GM10248 (cell line): ENCODE measurements at regions not wholly inside any gene's neighbourhood (a gene's known extent, or its start where the extent isn't known, plus 50 kb on each side); places are given as distances from the start of the nearest gene placed in this dataset.

Experiments
- CTCF ChIA-PET: fragments of 300-600 bp; sonication (Branson Sonifier 250); formaldehyde crosslinking; extraction: SDS; loops from one replicate; lab custom pipeline; 2021; ENCODE audit warnings: antibody characterized with exemption; lab: Yijun Ruan, JAX
- POLR2A ChIA-PET: fragments of 350-650 bp; sonication (Branson Sonifier 250); formaldehyde crosslinking; extraction: SDS; loops from one replicate; lab custom pipeline; 2020; ENCODE audit warnings: antibody characterized with exemption; lab: Yijun Ruan, JAX
- DNase-seq: peaks from one replicate; pipeline ENCODE4 v3.0.0; 2012; ENCODE audit errors: extremely low spot score
- TF ChIP-seq, protein P1 (sequence below): IDR thresholded peaks from 2 replicates; pipeline ENCODE4 v1.5.1; 2012; ENCODE audit warnings: mild to moderate bottlenecking, low read depth; ENCODE audit errors: extremely low read depth, missing control alignments, control extremely low read depth

DNA sequence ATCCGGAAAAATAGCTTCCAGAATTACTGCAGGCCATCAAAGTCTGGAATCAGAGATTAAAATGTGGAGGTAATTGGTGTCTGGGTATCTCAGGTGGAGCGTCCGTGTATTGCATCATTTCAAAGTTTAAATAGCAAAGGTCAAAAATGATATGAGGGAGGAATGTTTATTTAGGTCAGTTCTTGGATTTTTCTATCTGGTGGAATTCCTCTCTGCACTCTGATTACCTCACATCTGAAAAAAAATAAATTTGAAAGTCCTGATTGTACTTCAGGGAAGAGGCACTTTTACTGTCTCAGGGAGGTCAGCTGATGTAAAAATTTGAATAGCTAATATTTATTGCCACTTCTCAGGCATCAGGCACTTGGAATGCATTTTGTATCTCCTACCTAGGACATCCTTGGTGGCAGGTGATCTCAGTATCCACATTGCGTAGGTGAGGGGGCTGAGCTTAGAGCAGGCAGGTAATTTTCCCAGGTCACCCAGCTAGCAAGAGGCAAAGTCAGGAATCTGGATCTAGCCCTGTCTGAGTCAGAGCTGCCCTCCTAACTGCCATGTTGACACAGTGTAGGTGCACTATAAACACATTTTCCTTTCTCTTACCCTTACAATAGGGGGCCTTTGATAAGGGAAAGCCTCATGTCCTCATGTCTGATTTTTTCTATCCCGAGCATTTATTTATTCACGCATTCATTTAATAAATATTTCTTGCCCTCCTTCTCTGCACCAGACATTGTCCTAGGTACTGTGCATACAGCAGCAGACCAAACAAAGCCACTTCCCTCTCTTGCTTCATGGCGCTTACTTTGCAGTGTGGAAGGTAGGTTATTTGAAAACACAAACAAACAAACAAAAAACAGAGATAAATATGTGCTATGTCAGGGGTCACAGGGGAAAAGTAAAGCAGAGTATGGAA lies 454.3 kb downstream of the HAPSTR1 start:
- TF ChIP-seq, protein P1, sequence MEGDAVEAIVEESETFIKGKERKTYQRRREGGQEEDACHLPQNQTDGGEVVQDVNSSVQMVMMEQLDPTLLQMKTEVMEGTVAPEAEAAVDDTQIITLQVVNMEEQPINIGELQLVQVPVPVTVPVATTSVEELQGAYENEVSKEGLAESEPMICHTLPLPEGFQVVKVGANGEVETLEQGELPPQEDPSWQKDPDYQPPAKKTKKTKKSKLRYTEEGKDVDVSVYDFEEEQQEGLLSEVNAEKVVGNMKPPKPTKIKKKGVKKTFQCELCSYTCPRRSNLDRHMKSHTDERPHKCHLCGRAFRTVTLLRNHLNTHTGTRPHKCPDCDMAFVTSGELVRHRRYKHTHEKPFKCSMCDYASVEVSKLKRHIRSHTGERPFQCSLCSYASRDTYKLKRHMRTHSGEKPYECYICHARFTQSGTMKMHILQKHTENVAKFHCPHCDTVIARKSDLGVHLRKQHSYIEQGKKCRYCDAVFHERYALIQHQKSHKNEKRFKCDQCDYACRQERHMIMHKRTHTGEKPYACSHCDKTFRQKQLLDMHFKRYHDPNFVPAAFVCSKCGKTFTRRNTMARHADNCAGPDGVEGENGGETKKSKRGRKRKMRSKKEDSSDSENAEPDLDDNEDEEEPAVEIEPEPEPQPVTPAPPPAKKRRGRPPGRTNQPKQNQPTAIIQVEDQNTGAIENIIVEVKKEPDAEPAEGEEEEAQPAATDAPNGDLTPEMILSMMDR = no peak
- no peak for DNase-seq
- ChIA-PET POLR2A (no interaction called here), CTCF (interaction anchor here (0.5 kb wide), 1 partner anchor 24 kb away, joined by 3 read pairs; no protein-coding TSS in a partner anchor)

DNA sequence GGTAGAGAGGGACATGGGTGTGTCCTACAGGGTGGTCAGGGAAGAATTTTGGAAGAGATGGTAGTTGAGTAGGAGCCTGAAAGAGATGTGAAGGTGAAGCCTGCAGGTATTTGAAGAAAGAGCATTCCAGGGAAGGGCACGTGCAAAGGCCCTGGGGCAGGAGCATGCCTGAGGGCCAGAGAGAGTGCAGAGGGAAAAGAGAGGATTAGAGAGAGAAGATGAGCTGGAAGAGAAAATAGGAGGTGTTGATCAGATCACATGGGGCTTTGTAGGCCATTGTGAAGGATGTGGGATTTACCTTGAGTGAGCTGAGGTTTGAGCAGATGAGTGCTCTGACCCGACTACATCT lies 455.0 kb downstream of the HAPSTR1 start:
- DNase-seq = no peak
- TF ChIP-seq, protein P1 = no peak
- CTCF ChIA-PET = no interaction called here
- POLR2A ChIA-PET = no interaction called here

DNA sequence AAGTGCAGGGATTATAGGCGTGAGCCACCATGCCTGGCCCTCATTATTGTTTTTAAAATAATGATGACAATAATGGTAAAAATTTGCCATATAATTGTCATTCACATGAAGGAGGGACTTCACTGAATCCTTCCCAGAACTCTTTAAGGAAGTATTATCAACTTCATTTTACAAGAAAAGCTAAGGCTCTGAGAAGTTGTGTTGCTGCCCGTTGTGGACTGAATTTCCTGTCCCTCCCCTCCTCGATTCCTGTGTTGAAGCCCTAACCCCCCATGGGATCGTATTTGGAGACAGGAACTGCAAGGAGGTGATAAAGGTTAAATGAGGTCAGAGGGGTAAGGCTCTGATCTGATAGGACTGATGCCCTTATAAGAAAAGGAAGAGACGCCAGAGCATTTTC lies 458.0 kb downstream of the HAPSTR1 start:
- TF ChIP-seq, protein P1 = no peak
- DNase-seq = no peak
- ChIA-PET POLR2A (no interaction called here), CTCF (no interaction called here)

DNA sequence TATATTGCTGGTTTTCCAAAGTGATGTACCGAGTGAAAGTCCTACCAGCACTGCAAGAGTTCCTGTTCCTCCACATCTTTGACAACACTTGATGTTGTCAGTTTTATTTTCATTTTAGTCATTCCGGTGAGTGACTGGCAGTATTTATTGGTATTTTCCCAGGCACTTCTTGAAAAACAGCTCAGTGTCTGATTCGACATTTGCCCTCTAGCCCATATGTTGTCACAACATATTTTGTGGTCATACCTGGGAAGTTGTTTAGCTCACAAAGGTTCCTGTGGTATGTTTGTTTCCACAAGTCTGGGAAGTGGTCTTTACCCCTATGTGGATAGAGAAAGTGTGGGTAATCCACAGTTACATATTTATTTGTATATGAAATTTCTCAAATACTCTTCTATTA lies 463.6 kb downstream of the HAPSTR1 start:
- POLR2A ChIA-PET = no interaction called here
- CTCF ChIA-PET = no interaction called here
- DNase-seq = no peak
- TF ChIP-seq, protein P1 = no peak

DNA sequence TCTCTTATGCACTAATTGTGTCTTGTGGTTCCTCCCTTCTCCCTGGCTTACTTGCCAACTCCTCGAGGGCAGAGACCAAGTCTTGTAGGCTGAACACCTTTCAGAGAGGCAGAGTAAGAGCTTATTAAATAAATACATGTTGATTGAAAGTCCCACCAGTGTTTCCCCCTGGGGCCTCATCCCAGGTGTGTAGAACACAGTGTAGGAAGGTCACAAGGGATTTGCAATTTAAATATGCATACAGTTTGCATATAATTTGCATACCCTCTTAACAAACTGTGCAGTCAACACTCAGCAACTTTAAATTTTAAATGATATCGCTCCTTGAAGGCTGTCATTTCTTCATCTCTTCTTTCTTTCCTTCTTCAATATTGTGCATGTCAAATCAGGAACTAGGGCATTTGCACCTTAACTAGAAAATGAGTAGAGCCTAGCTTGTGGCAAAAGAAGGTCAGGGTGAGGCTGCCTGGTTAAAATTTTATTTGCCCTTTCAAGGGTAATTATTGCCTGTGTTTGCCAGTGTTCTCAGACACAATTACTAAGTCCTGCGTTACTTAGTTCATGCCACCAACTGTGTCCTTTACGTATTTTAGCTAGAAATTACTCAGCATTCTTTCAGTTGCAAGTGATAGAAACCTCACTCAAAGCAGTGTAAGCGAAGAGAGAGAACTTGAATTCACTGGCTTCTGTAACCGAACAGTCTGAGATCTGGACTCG lies 465.7 kb downstream of the HAPSTR1 start:
- POLR2A ChIA-PET = no interaction called here
- TF ChIP-seq, protein P1 = no peak
- CTCF ChIA-PET = no interaction called here
- no peak for DNase-seq

DNA sequence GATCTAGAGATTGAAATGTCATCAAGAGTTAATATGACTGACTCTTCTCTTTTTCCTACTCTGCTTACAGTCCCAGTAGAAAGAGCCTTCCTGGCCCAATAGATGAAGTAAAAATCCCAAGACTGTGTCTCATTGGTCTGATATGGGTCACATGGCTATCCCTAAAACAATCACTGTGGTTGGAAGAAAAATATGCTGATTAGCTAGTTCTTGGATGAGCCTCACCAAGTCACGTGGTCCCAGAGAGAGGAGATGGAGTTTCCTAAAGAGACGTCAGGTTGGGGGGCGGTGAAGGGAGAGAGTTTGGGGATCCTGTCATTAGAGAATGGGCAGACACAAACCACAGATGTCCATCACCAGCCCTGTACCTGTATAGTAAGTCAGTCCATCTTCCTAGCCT lies 466.3 kb downstream of the HAPSTR1 start:
- TF ChIP-seq, protein P1 = no peak
- ChIA-PET CTCF (no interaction called here), POLR2A (no interaction called here)
- no peak for DNase-seq
